ENCODE measurements at regions not wholly inside any gene's neighbourhood (a gene's known extent, or its start where the extent isn't known, plus 50 kb on each side); places are given as distances from the start of the nearest gene placed in this dataset.

DNA sequence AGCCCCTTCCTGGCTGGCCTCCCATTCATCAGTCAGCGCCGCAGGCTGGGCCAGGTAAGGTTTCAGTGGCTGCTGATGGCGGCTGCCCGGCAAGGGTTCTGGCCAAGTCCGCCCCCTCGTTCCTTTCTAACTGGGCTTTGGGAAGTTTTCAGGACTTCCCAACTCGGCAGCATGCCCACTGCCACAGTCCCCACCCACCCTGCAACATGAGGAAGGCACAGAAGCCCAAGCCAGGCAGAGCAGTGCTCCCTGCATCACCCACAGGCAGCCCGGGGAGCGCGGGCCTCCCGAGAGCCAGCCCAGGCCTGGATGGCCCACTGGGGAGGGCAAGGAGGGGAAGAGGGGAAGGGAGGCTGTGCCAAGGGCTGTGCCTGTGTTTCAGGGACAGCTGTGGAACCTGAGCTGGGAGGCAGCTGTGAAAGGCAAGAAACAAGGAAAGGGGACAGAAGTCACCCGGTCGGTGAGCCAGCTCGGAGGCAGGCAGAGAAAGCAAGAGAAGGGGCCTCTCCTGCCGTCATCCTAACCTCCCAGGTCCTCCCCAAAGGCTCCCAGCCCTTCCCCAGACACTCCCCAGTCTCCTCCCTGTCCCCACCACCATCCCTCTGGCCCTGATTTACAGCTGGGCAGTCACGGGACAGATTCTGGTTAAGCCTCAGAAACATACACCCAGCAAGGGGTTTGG is 73.9 kb downstream of the CPN2 start:
- no peak for DNase-seq (ENCODE audit: low read depth, low spot score)
- H3K4me3 ChIP-seq (ENCODE audit: low read depth, low read length) = no peak overlapping the region
- TF ChIP-seq, protein P1, sequence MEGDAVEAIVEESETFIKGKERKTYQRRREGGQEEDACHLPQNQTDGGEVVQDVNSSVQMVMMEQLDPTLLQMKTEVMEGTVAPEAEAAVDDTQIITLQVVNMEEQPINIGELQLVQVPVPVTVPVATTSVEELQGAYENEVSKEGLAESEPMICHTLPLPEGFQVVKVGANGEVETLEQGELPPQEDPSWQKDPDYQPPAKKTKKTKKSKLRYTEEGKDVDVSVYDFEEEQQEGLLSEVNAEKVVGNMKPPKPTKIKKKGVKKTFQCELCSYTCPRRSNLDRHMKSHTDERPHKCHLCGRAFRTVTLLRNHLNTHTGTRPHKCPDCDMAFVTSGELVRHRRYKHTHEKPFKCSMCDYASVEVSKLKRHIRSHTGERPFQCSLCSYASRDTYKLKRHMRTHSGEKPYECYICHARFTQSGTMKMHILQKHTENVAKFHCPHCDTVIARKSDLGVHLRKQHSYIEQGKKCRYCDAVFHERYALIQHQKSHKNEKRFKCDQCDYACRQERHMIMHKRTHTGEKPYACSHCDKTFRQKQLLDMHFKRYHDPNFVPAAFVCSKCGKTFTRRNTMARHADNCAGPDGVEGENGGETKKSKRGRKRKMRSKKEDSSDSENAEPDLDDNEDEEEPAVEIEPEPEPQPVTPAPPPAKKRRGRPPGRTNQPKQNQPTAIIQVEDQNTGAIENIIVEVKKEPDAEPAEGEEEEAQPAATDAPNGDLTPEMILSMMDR (IDR thresholded peaks at IDR 0.05; ENCODE audit: insufficient read depth, low read length, missing control alignments) = no peak
- ChIA-PET CTCF (no interaction called here), POLR2A (interaction anchor here (0.6 to 0.8 kb wide), 4 partner anchors 10 to 856 kb away, joined by 3 to 4 read pairs (median 4); no protein-coding TSS in a partner anchor)

DNA sequence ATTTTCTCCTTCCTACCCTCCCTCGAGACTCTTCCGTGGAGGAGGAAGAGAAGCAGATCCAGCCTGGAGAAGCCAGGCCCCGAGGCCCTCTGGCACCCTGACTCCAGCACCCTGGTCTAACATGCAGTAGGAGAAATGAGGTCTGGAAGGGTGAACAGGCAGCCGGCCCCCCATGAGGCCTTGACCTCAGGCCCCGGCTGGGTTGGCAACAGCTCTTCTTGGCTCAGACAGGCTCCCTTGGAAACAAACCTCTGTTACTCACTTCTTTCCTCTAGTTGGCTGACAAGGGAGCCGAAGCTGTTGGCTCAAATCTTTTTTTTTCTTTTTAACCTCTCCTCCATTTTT is 73.4 kb downstream of the CPN2 start:
- H3K4me3 ChIP-seq (ENCODE audit: low read depth, low read length) = no peak overlapping the region
- ChIA-PET POLR2A (interaction anchor here (0.6 to 0.8 kb wide), 4 partner anchors 9 to 855 kb away, joined by 3 to 4 read pairs (median 4); no protein-coding TSS in a partner anchor), CTCF (no interaction called here)
- TF ChIP-seq, protein P1 (IDR thresholded peaks at IDR 0.05; ENCODE audit: insufficient read depth, low read length, missing control alignments) = no peak
- no peak for DNase-seq (ENCODE audit: low read depth, low spot score)

DNA sequence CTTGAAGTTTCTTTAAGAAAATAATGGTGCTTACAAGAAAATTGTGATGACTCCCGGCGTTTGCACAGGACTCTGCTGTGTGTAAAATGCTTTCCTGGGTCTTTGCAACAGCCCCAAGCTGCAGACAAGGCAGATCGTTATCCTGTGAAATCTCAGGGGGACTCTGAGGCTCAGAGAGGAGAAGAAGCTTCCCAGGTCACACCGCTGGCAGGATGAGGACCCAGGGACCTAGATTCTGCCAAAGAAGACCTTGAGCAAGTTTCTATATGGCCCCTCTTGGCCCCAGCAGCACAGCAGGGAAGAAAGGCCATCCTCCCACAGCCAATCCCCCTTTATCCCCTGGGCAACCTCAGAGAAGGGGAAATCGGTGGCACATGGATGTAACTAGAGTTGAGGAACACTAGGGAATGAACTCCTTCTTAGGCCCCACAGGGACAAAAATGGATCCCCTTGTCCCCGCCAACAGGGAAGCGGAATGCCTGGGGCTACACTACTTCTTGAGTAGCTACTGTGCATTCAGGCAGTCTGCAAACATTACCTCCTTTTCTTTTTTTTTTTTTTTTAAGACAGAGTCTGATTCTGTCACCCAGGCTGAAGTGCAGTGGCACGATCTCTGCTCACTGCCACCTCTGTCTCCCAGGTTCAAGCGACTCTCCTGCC is 72.8 kb downstream of the CPN2 start:
- DNase-seq (ENCODE audit: low read depth, low spot score) = no peak
- CTCF ChIA-PET = no interaction called here
- TF ChIP-seq, protein P1 (IDR thresholded peaks at IDR 0.05; ENCODE audit: insufficient read depth, low read length, missing control alignments) = no peak
- no peak overlapping the region for H3K4me3 ChIP-seq (ENCODE audit: low read depth, low read length)
- POLR2A ChIA-PET = interaction anchor here (0.7 to 0.8 kb wide), 3 partner anchors 8 to 189 kb away, joined by 3 to 4 read pairs (median 3); no protein-coding TSS in a partner anchor

DNA sequence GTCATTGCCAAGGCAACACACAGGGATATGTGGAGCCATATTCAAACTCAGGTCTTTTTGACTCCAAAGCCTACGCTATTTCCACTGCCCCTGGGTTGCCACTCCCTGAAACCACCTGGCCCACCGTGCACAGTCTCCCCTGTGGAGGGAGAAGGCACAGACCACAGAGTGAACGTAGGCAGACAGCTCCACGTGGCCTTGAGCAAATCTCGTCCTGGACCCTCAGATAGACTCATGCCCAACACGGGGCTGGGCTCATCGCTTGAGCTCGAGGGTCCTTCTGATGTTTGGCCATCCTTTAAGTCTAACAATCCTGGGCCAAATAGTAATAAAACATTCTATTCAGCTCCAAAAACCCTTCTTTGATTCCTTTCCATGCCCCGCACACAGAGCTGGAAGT is 72.0 kb downstream of the CPN2 start:
- H3K4me3 ChIP-seq (ENCODE audit: low read depth, low read length) = no peak overlapping the region
- DNase-seq (ENCODE audit: low read depth, low spot score) = no peak
- TF ChIP-seq, protein P1 (IDR thresholded peaks at IDR 0.05; ENCODE audit: insufficient read depth, low read length, missing control alignments) = no peak
- POLR2A ChIA-PET = no interaction called here
- CTCF ChIA-PET = no interaction called here

DNA sequence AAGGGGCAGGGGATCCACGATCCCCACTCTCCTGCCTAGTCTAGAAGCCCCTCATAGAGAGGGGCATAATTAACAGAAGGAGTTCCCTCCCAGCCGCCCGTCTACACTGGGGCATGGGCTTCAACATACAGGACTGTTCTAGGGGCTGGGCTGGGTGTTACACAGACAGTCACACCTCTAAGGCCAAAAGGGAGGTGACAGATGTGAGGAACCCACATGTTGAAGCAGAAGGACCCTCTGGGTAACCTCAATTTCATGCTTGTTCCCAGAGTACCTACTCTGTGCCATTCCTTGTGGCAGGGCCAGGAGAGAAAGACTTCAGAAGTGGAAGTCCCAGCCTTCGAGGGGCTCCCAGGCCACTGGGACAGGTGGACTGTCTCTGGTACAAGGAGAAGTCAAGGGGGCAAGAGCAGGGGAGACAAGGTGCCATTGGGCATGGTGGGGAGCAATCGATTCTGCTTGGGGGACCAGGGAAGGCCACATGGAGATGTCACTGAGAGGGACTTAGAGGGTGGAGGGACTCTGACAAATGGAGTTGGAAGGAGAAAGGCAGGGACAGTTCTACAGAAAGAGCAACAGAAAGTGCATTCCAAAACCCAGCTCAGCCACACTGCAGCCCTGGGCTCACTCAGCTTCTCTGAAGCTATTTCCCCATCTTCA is 71.3 kb downstream of the CPN2 start:
- POLR2A ChIA-PET = no interaction called here

More for the DNA sequence above, 71.3 kb downstream of the CPN2 start:
- CTCF ChIA-PET = interaction anchor here (0.7 kb wide), 1 partner anchor 36 kb away, joined by 3 read pairs; no protein-coding TSS in a partner anchor
- H3K4me3 ChIP-seq (ENCODE audit: low read depth, low read length) = no peak overlapping the region
- no peak for DNase-seq (ENCODE audit: low read depth, low spot score)
- TF ChIP-seq, protein P1 (IDR thresholded peaks at IDR 0.05; ENCODE audit: insufficient read depth, low read length, missing control alignments) = no peak

Data from AG04449 (cell line).